Tibial nerve (tissue), 4 donors: ENCODE measurements at regions not wholly inside any gene's neighbourhood (a gene's known extent, or its start where the extent isn't known, plus 50 kb on each side); places are given as distances from the start of the nearest gene placed in this dataset.

ENCODE experiments used
- DNase-seq, 2 donors: peaks; one replicate each; pipeline ENCODE4 v3.0.0-alpha.2; 2019; ENCODE audit warnings: low spot score in 2 of 2
- H3K27ac ChIP-seq, 4 donors: fragments of 200-600 bp; sonication (generic) in 3 of 4; one replicate each; pipeline ENCODE4 v1.5.1; 2017 to 2019; ENCODE audit warnings: mild to moderate bottlenecking in 1 of 4
- H3K27me3 ChIP-seq, 2 donors: fragments of 200-600 bp; sonication (generic) in 1 of 2; one replicate each; pipeline versions ENCODE4 v1.5.1 to v1.6.0; 2017 to 2019
- H3K36me3 ChIP-seq, 3 donors: fragments of 200-600 bp; sonication (generic); one replicate each; pipeline ENCODE4 v1.5.1; 2018 to 2019
- H3K4me1 ChIP-seq, 4 donors: fragments of 200-600 bp; sonication (generic) in 3 of 4; one replicate each; pipeline ENCODE4 v1.5.1; 2017 to 2019
- H3K4me3 ChIP-seq, 4 donors: fragments of 200-600 bp; sonication (generic) in 3 of 4; one replicate each; pipeline ENCODE4 v1.5.1; 2017 to 2019; ENCODE audit warnings: mild to moderate bottlenecking in 1 of 4, moderate library complexity in 1 of 4
- H3K9me3 ChIP-seq, 4 donors: fragments of 200-600 bp; sonication (generic) in 3 of 4; one replicate each; pipeline ENCODE4 v1.5.1; 2017 to 2019
- EP300 ChIP-seq, 2 donors: sonication (generic); formaldehyde crosslinking; IDR thresholded peaks; one replicate each; pipeline ENCODE4 v1.6.1; 2017; ENCODE audit warnings: antibody characterized with exemption in 2 of 2, mild to moderate bottlenecking in 1 of 2
- POLR2A ChIP-seq, 2 donors: fragments of 450-650 bp; IDR thresholded peaks; one replicate each; pipeline ENCODE4 v1.6.1; 2017; ENCODE audit warnings: antibody characterized with exemption in 2 of 2, mild to moderate bottlenecking in 2 of 2, moderate library complexity in 2 of 2
- WGBS, 2 donors: methylation state at CpG; one replicate each; pipeline ENCODE4 v1.1.5; 2018; 5-methylcytosine and 5-hydroxymethylcytosine counted together
- TF ChIP-seq, protein P1 (sequence below), 5 experiments: fragments of 200-600 bp in 3 of 5; fragments of 450-650 bp in 2 of 5; sonication (generic) in 3 of 5; IDR thresholded peaks; one replicate each; pipeline ENCODE4 v1.5.1; 2016 to 2019; ENCODE audit warnings: antibody characterized with exemption in 5 of 5, mild to moderate bottlenecking in 3 of 5, moderate library complexity in 2 of 5

DNA sequence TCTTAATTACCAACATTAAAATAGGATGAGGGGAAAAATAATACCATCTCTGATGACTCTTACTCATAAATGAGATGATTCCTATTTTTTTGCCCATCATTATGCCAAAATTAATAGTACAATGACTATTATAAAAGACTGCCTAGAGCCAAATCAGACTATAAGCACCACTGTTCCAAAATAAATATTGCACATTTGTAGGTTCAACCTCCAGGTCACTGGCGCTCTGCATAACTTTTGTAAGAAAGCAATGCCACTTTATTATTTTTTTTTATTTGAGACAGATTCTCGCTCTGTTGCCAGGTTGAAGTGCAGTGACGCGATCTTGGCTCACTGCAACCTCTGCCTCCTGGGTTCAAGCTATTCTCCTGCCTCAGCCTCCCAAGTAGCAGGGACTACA is 142.5 kb upstream of the SP8 start:
- 88% methylated on average over 4 of the region's 4 CpGs for WGBS, 2 donors
- TF ChIP-seq EP300 (IDR thresholded peaks at IDR 0.05) (no peak), POLR2A (IDR thresholded peaks at IDR 0.05) (no peak)
- TF ChIP-seq, protein P1, sequence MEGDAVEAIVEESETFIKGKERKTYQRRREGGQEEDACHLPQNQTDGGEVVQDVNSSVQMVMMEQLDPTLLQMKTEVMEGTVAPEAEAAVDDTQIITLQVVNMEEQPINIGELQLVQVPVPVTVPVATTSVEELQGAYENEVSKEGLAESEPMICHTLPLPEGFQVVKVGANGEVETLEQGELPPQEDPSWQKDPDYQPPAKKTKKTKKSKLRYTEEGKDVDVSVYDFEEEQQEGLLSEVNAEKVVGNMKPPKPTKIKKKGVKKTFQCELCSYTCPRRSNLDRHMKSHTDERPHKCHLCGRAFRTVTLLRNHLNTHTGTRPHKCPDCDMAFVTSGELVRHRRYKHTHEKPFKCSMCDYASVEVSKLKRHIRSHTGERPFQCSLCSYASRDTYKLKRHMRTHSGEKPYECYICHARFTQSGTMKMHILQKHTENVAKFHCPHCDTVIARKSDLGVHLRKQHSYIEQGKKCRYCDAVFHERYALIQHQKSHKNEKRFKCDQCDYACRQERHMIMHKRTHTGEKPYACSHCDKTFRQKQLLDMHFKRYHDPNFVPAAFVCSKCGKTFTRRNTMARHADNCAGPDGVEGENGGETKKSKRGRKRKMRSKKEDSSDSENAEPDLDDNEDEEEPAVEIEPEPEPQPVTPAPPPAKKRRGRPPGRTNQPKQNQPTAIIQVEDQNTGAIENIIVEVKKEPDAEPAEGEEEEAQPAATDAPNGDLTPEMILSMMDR (IDR thresholded peaks at IDR 0.05), result no peak

GRCh38 chr7:20931739-20932138 is 145.1 kb upstream of the SP8 start:
- no peak for DNase-seq
- Histone ChIP-seq H3K9me3 (no peaks in the 10 kb centered on the region), H3K27me3 (no peaks in the 10 kb centered on the region), H3K27ac (no peak overlapping the region), H3K36me3 (no peaks in the 10 kb centered on the region), H3K4me3 (no peak overlapping the region), H3K4me1 (no peaks in the 10 kb centered on the region)
- WGBS, 2 donors, result 87 to 91% methylated on average over 3 of the region's 3 CpGs
- no peak for TF ChIP-seq POLR2A (IDR thresholded peaks at IDR 0.05)
- TF ChIP-seq EP300 (IDR thresholded peaks at IDR 0.05), result no peak
- TF ChIP-seq, protein P1 (IDR thresholded peaks at IDR 0.05), result no peak

More for the DNA sequence above, 142.5 kb upstream of the SP8 start:
- Histone ChIP-seq H3K27ac (no peak overlapping the region), H3K9me3 (peaks cover 0 to 7% (median 0%) of the 10 kb centered on the region in 4 donors), H3K4me1 (no peaks in the 10 kb centered on the region), H3K36me3 (no peaks in the 10 kb centered on the region), H3K4me3 (no peak overlapping the region), H3K27me3 (no peaks in the 10 kb centered on the region)
- no peak for DNase-seq

DNA sequence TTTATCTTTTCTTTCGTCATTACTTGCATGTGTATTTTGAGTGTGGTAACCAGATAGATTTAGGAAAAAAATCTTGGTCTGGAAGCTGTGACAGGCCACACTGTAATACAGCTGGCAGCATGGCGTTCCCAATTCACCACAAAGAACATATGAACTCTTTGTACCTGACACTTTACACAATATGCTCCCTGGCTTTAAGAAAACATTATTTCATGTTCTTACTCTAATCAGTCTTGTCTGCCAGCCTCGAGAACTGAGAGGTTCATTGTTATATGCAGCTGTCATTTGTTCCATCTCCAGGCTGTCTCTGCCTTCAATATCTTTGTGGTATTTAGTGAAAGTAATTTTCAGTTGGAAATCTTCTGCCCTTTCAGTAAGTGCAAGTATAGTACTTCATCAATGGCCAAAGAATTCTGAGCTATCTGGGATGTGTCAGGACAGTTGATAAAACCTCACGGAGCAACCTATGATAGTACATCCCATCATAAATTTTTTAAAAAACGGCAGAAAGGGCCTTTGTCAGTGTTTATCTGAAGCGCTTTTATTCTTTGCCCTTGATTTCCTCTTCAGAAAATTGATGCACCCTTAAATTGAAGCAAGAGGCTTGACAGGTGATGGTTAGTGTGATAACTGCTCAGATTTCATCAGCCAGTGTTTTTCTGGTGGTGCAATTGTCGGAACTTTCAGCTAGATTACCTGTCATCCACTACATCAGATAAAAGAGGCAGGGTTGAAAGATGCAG is 146.3 kb upstream of the SP8 start:
- no peak for DNase-seq
- Histone ChIP-seq H3K36me3 (no peaks in the 10 kb centered on the region), H3K9me3 (no peaks in the 10 kb centered on the region), H3K27ac (no peak overlapping the region), H3K4me1 (no peaks in the 10 kb centered on the region), H3K4me3 (no peak overlapping the region), H3K27me3 (no peaks in the 10 kb centered on the region)
- TF ChIP-seq POLR2A (IDR thresholded peaks at IDR 0.05), result no peak
- TF ChIP-seq, protein P1 (IDR thresholded peaks at IDR 0.05), result no peak
- TF ChIP-seq EP300 (IDR thresholded peaks at IDR 0.05), result no peak
- 64 to 65% methylated on average over 7 of the region's 7 CpGs for WGBS, 2 donors

GRCh38 chr7:20945451-20945850 is 158.8 kb upstream of the SP8 start:
- DNase-seq, result no peak
- WGBS, 2 donors, result 40 to 41% methylated on average over 2 of the region's 2 CpGs
- peaks cover 0 to 5% (median 0%) of the 10 kb centered on the region in 4 donors for H3K9me3 ChIP-seq
- TF ChIP-seq POLR2A (IDR thresholded peaks at IDR 0.05), result no peak
- TF ChIP-seq EP300 (IDR thresholded peaks at IDR 0.05), result no peak
- TF ChIP-seq, protein P1 (IDR thresholded peaks at IDR 0.05), result no peak
- H3K27me3 ChIP-seq, result no peaks in the 10 kb centered on the region
- H3K4me3 ChIP-seq, result no peak overlapping the region
- no peak overlapping the region for H3K27ac ChIP-seq
- H3K4me1 ChIP-seq, result no peaks in the 10 kb centered on the region
- no peaks in the 10 kb centered on the region for H3K36me3 ChIP-seq

- WGBS, 2 donors, result 32 to 33% methylated on average over 3 of the region's 3 CpGs
- H3K4me1 ChIP-seq, result peaks cover 0 to 13% (median 2%) of the 10 kb centered on the region in 4 donors
- H3K9me3 ChIP-seq, result no peaks in the 10 kb centered on the region
- no peaks in the 10 kb centered on the region for H3K36me3 ChIP-seq
- no peak overlapping the region for H3K27ac ChIP-seq
- H3K4me3 ChIP-seq, result no peak overlapping the region
- DNase-seq, result no peak
- H3K27me3 ChIP-seq, result no peaks in the 10 kb centered on the region
- TF ChIP-seq, protein P1 (IDR thresholded peaks at IDR 0.05), result no peak
- TF ChIP-seq POLR2A (IDR thresholded peaks at IDR 0.05), result no peak
- TF ChIP-seq EP300 (IDR thresholded peaks at IDR 0.05), result no peak
Observed at GRCh38 chr7:20952916-20953315, 166.2 kb upstream of the SP8 start.
